Loucy (cell line): ENCODE measurements at regions not wholly inside any gene's neighbourhood (a gene's known extent, or its start where the extent isn't known, plus 50 kb on each side); places are given as distances from the start of the nearest gene placed in this dataset.

ENCODE experiments used
- H2AFZ ChIP-seq: fragments of 200-600 bp; sonication (generic); 2 replicates; pipeline ENCODE4 v1.6.0; 2016; ENCODE audit warnings: antibody characterized with exemption, mild to moderate bottlenecking, low read length, moderate library complexity
- H3F3A ChIP-seq: fragments of 200-600 bp; 2 replicates; pipeline ENCODE4 v1.6.0; 2016; ENCODE audit warnings: antibody characterized with exemption, low read depth, mild to moderate bottlenecking
- H3K27me3 ChIP-seq: fragments of 200-600 bp; sonication (generic); 2 replicates; pipeline ENCODE4 v1.6.1; 2014; ENCODE audit warnings: low read length, mild to moderate bottlenecking; ENCODE audit not compliant: insufficient read depth, poor library complexity, severe bottlenecking
- H3K36me3 ChIP-seq: fragments of 200-600 bp; sonication (generic); 2 replicates; pipeline ENCODE4 v1.6.1; 2016; ENCODE audit warnings: low read length; ENCODE audit not compliant: insufficient read depth
- H3K4me1 ChIP-seq: fragments of 200-600 bp; sonication (generic); 2 replicates; pipeline ENCODE4 v1.5.1; 2014; ENCODE audit warnings: low read length, mild to moderate bottlenecking; ENCODE audit not compliant: insufficient read depth, poor library complexity, severe bottlenecking
- H3K4me2 ChIP-seq: fragments of 200-600 bp; sonication (generic); 2 replicates; pipeline ENCODE4 v1.6.0; 2014; ENCODE audit warnings: antibody characterized with exemption, low read length, low read depth, mild to moderate bottlenecking; ENCODE audit not compliant: poor library complexity, severe bottlenecking
- H3K4me3 ChIP-seq: fragments of 200-600 bp; sonication (generic); 2 replicates; pipeline ENCODE4 v1.5.1; 2014; ENCODE audit warnings: low read length, mild to moderate bottlenecking, mixed read lengths; ENCODE audit not compliant: poor library complexity, severe bottlenecking
- H3K79me2 ChIP-seq: fragments of 200-600 bp; sonication (generic); 2 replicates; pipeline ENCODE4 v1.6.1; 2014; ENCODE audit warnings: low read length; ENCODE audit not compliant: insufficient read depth
- H3K9ac ChIP-seq: fragments of 200-600 bp; sonication (generic); 2 replicates; pipeline ENCODE4 v1.6.0; 2014; ENCODE audit warnings: mild to moderate bottlenecking, low read depth, low read length, moderate library complexity; ENCODE audit not compliant: poor library complexity, severe bottlenecking
- H3K9me2 ChIP-seq: fragments of 200-600 bp; sonication (generic); replicated peaks from 2 replicates; pipeline ENCODE4 v1.6.1; 2016; ENCODE audit warnings: low read depth, low read length, mixed read lengths
- H3K9me3 ChIP-seq: fragments of 200-600 bp; sonication (generic); 2 replicates; pipeline ENCODE4 v1.6.1; 2014; ENCODE audit warnings: mild to moderate bottlenecking, antibody characterized with exemption, low read length, low read depth; ENCODE audit not compliant: insufficient read depth
- H4K20me1 ChIP-seq: fragments of 200-600 bp; sonication (generic); 2 replicates; pipeline ENCODE4 v1.6.0; 2014; ENCODE audit warnings: antibody characterized with exemption, low read length, mild to moderate bottlenecking; ENCODE audit not compliant: insufficient read depth, poor library complexity, severe bottlenecking
- CTCF ChIP-seq: fragments of 200-600 bp; sonication (generic); conservative IDR thresholded peaks from 2 replicates; pipeline ENCODE4 v1.5.1; 2014; ENCODE audit warnings: mild to moderate bottlenecking, antibody characterized with exemption, low read length
- EZH2phosphoT487 ChIP-seq: fragments of 200-600 bp; IDR thresholded peaks from 2 replicates; pipeline ENCODE4 v1.6.1; 2018; ENCODE audit warnings: antibody characterized with exemption, mild to moderate bottlenecking, moderate library complexity, borderline replicate concordance

- Histone ChIP-seq H3K36me3 (no peaks in the 10 kb centered on the region), H4K20me1 (no peaks in the 10 kb centered on the region), H3F3A (no peaks in the 10 kb centered on the region), H3K9me3 (no peaks in the 10 kb centered on the region), H3K9me2 (no peaks in the 10 kb centered on the region), H3K4me3 (no peak overlapping the region), H3K4me1 (peaks cover 14% of the 10 kb centered on the region), H2AFZ (no peak overlapping the region), H3K27me3 (no peaks in the 10 kb centered on the region), H3K4me2 (no peak overlapping the region), H3K79me2 (no peaks in the 10 kb centered on the region), H3K9ac (no peak overlapping the region)
- TF ChIP-seq EZH2phosphoT487 (no peak), CTCF (no peak)
These were observed 247.1 kb upstream of the P2RY1 start for GRCh38 chr3:152587861-152588260.

GRCh38 chr3:152589644-152590043, 245.3 kb upstream of the P2RY1 start:
- no peak overlapping the region for H3K9ac ChIP-seq
- no peaks in the 10 kb centered on the region for H3K27me3 ChIP-seq
- TF ChIP-seq CTCF (no peak), EZH2phosphoT487 (no peak)

GRCh38 chr3:152591515-152591914, 243.4 kb upstream of the P2RY1 start:
- Histone ChIP-seq H3K27me3 (no peaks in the 10 kb centered on the region), H3K4me1 (peaks cover 29% of the 10 kb centered on the region), H3K4me3 (no peak overlapping the region), H3K9me3 (no peaks in the 10 kb centered on the region), H3K79me2 (no peaks in the 10 kb centered on the region), H3F3A (no peaks in the 10 kb centered on the region), H3K9me2 (no peaks in the 10 kb centered on the region), H3K36me3 (no peaks in the 10 kb centered on the region), H2AFZ (peak overlapping the region; percentile 50), H4K20me1 (no peaks in the 10 kb centered on the region), H3K4me2 (no peak overlapping the region), H3K9ac (no peak overlapping the region)
- TF ChIP-seq EZH2phosphoT487 = no peak
- TF ChIP-seq CTCF = no peak

More at GRCh38 chr3:152589644-152590043, 245.3 kb upstream of the P2RY1 start:
- peaks cover 21% of the 10 kb centered on the region for H3K4me1 ChIP-seq
- no peaks in the 10 kb centered on the region for H4K20me1 ChIP-seq
- no peaks in the 10 kb centered on the region for H3K36me3 ChIP-seq
- no peak overlapping the region for H3K4me3 ChIP-seq
- H3K9me3 ChIP-seq = no peaks in the 10 kb centered on the region
- no peaks in the 10 kb centered on the region for H3F3A ChIP-seq
- H3K79me2 ChIP-seq = no peaks in the 10 kb centered on the region
- H3K9me2 ChIP-seq = no peaks in the 10 kb centered on the region
- no peak overlapping the region for H3K4me2 ChIP-seq
- H2AFZ ChIP-seq = no peak overlapping the region
